ENCODE measurements at regions not wholly inside any gene's neighbourhood (a gene's known extent, or its start where the extent isn't known, plus 50 kb on each side); places are given as distances from the start of the nearest gene placed in this dataset.
"Not testable (repeated sequence)": the region's sequence is repeated elsewhere in the genome, so short reads cannot be mapped to it uniquely, and the experiment has no call there.

DNA sequence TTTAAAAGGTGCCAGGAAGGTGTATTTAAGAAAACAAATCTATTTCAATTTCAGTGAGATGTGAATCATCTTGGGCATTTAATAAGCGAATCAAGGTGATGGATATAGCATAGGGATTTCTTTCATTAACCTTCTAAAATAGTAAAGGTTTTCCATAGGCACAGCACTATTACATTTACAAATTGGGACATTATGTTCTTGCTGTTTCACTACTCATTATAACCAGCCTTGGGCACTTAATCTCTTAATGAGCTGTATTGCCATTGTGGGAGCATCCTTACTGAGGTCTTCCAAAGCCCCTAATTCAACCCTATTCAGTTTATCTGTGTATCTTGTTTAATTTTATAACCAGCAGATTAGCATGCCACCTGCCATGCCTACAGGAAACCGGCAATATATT is 1305.5 kb downstream of the CDH12 start:
- H3K27ac ChIP-seq (ENCODE audit: low read depth, low read length); H3K56ac ChIP-seq (ENCODE audit: low read length); H3K9ac ChIP-seq (ENCODE audit: low read length); H2BK120ac ChIP-seq (ENCODE audit: low read depth, low read length); H4K8ac ChIP-seq (ENCODE audit: low read depth, low read length); H3K36me3 ChIP-seq (ENCODE audit: control insufficient read depth, insufficient read depth, low read length); H3K27me3 ChIP-seq (ENCODE audit: insufficient read depth, low read length, poor library complexity); DNase-seq; H4K5ac ChIP-seq (ENCODE audit: low read length); H3K4me3 ChIP-seq (ENCODE audit: low read length); H3K4me2 ChIP-seq (ENCODE audit: low read length); H3K18ac ChIP-seq (ENCODE audit: low read length); H3K79me2 ChIP-seq (ENCODE audit: control insufficient read depth, insufficient read depth, low read length); H3K4me1 ChIP-seq (ENCODE audit: control insufficient read depth, low read depth, low read length); H3K4ac ChIP-seq (ENCODE audit: low read depth, low read length); H3K23ac ChIP-seq (ENCODE audit: low read length); H2BK5ac ChIP-seq (ENCODE audit: low read length); H2AK5ac ChIP-seq (ENCODE audit: low read length); H3K79me1 ChIP-seq (ENCODE audit: low read length); H2BK15ac ChIP-seq (replicated peaks; ENCODE audit: low read depth): not testable (repeated sequence)
- WGBS (ENCODE audit: extremely low coverage, insufficient coverage, low lambda C conversion rate) = no CpG with 5 or more reads among the region's 2 CpGs

DNA sequence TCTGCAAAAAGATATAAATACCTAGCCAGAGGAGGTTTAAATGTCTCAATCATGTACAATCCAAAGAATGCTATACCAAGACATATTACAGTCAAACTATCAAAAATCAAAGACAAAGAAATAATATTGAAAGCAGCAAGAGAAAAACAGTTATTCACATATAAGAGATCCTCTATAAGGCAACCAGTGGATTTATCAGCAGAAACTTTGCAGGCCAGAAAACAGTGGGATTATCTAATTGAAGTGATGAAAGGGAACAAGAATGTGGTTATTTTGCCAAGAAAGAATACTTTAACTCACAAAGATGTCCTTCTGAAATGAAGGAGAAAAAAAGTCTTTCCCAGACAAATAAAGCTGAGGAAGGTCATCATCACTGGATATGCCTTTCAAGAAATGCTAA is 1318.0 kb downstream of the CDH12 start:
- not testable (repeated sequence) for H3K36me3 ChIP-seq (ENCODE audit: control insufficient read depth, insufficient read depth, low read length); H3K18ac ChIP-seq (ENCODE audit: low read length); H3K4me3 ChIP-seq (ENCODE audit: low read length); H2BK5ac ChIP-seq (ENCODE audit: low read length); H3K23ac ChIP-seq (ENCODE audit: low read length); H4K5ac ChIP-seq (ENCODE audit: low read length); H3K79me1 ChIP-seq (ENCODE audit: low read length); H4K8ac ChIP-seq (ENCODE audit: low read depth, low read length); H3K56ac ChIP-seq (ENCODE audit: low read length); H3K27me3 ChIP-seq (ENCODE audit: insufficient read depth, low read length, poor library complexity); H3K79me2 ChIP-seq (ENCODE audit: control insufficient read depth, insufficient read depth, low read length); H3K4me1 ChIP-seq (ENCODE audit: control insufficient read depth, low read depth, low read length); H2AK5ac ChIP-seq (ENCODE audit: low read length); H3K4me2 ChIP-seq (ENCODE audit: low read length); H3K4ac ChIP-seq (ENCODE audit: low read depth, low read length); H3K27ac ChIP-seq (ENCODE audit: low read depth, low read length); H2BK15ac ChIP-seq (replicated peaks; ENCODE audit: low read depth); DNase-seq; H2BK120ac ChIP-seq (ENCODE audit: low read depth, low read length); H3K9ac ChIP-seq (ENCODE audit: low read length)

DNA sequence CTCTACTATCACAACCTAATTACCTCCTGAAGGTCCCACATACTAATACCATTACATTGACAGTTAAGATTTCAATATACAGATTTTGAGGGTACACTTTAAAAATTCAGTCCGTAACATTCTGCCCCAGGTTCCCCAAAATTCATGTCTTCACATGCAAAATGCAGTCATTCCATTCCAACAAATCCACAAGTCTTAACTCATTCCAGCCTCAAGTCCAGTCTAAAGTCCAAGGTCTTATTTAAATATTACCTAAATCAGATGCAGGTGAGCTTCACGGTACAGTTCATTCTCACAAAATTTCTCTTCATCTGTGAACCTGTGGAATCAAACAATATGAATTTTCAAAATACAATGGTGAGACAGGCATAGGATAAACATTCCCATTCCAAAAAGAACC is 1332.0 kb downstream of the CDH12 start:
- H2AK5ac ChIP-seq (ENCODE audit: low read length); H4K8ac ChIP-seq (ENCODE audit: low read depth, low read length); H3K23ac ChIP-seq (ENCODE audit: low read length); H3K79me1 ChIP-seq (ENCODE audit: low read length); H2BK15ac ChIP-seq (replicated peaks; ENCODE audit: low read depth); H3K4me1 ChIP-seq (ENCODE audit: control insufficient read depth, low read depth, low read length); H3K36me3 ChIP-seq (ENCODE audit: control insufficient read depth, insufficient read depth, low read length); H3K27me3 ChIP-seq (ENCODE audit: insufficient read depth, low read length, poor library complexity); H3K79me2 ChIP-seq (ENCODE audit: control insufficient read depth, insufficient read depth, low read length); H3K27ac ChIP-seq (ENCODE audit: low read depth, low read length); H2BK120ac ChIP-seq (ENCODE audit: low read depth, low read length); H2BK5ac ChIP-seq (ENCODE audit: low read length); DNase-seq; H3K9ac ChIP-seq (ENCODE audit: low read length); H3K18ac ChIP-seq (ENCODE audit: low read length); H3K56ac ChIP-seq (ENCODE audit: low read length); H4K5ac ChIP-seq (ENCODE audit: low read length); H3K4me3 ChIP-seq (ENCODE audit: low read length); H3K4me2 ChIP-seq (ENCODE audit: low read length); H3K4ac ChIP-seq (ENCODE audit: low read depth, low read length): not testable (repeated sequence)
- WGBS (ENCODE audit: extremely low coverage, insufficient coverage, low lambda C conversion rate) = no CpG with 5 or more reads among the region's 2 CpGs

DNA sequence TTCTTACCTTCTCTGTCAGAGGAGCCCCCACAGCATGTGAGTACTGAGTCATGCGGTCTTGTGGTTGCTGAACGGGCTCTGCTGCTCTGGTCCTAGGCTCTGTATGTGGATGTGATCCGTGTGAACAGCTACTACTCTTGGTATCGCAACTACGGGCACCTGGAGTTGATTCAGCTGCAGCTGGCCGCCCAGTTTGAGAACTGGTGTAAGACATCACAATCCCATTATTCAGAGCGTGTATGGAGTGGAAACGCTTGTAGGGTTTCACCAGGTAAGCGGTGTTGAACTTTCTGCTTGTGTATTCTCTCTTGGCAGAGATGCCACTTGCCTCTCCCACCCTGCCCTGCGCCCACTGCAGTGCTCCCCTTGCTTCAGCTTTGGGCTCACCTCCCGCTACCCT is 1356.2 kb downstream of the CDH12 start:
- H3K79me1 ChIP-seq (ENCODE audit: low read length); H3K27me3 ChIP-seq (ENCODE audit: insufficient read depth, low read length, poor library complexity); H3K56ac ChIP-seq (ENCODE audit: low read length); H2BK15ac ChIP-seq (replicated peaks; ENCODE audit: low read depth); H3K4me1 ChIP-seq (ENCODE audit: control insufficient read depth, low read depth, low read length); H4K8ac ChIP-seq (ENCODE audit: low read depth, low read length); H3K27ac ChIP-seq (ENCODE audit: low read depth, low read length); H3K36me3 ChIP-seq (ENCODE audit: control insufficient read depth, insufficient read depth, low read length); H3K23ac ChIP-seq (ENCODE audit: low read length); H3K4ac ChIP-seq (ENCODE audit: low read depth, low read length); H3K4me3 ChIP-seq (ENCODE audit: low read length); H2BK5ac ChIP-seq (ENCODE audit: low read length); H3K18ac ChIP-seq (ENCODE audit: low read length); H4K5ac ChIP-seq (ENCODE audit: low read length); H3K79me2 ChIP-seq (ENCODE audit: control insufficient read depth, insufficient read depth, low read length); H2BK120ac ChIP-seq (ENCODE audit: low read depth, low read length); H3K4me2 ChIP-seq (ENCODE audit: low read length); H2AK5ac ChIP-seq (ENCODE audit: low read length); H3K9ac ChIP-seq (ENCODE audit: low read length); DNase-seq: not testable (repeated sequence)
- WGBS (ENCODE audit: extremely low coverage, insufficient coverage, low lambda C conversion rate) = no CpG with 5 or more reads among the region's 11 CpGs

GRCh38 chr5:21496056-21496455 is 1357.1 kb downstream of the CDH12 start:
- H3K23ac ChIP-seq (ENCODE audit: low read length); H3K4me3 ChIP-seq (ENCODE audit: low read length); H3K4ac ChIP-seq (ENCODE audit: low read depth, low read length); H3K27ac ChIP-seq (ENCODE audit: low read depth, low read length); H3K4me1 ChIP-seq (ENCODE audit: control insufficient read depth, low read depth, low read length); H3K36me3 ChIP-seq (ENCODE audit: control insufficient read depth, insufficient read depth, low read length); H2BK5ac ChIP-seq (ENCODE audit: low read length); H4K8ac ChIP-seq (ENCODE audit: low read depth, low read length); H4K5ac ChIP-seq (ENCODE audit: low read length); DNase-seq; H3K79me1 ChIP-seq (ENCODE audit: low read length); H2BK120ac ChIP-seq (ENCODE audit: low read depth, low read length); H3K79me2 ChIP-seq (ENCODE audit: control insufficient read depth, insufficient read depth, low read length); H3K27me3 ChIP-seq (ENCODE audit: insufficient read depth, low read length, poor library complexity); H2AK5ac ChIP-seq (ENCODE audit: low read length); H3K56ac ChIP-seq (ENCODE audit: low read length); H3K4me2 ChIP-seq (ENCODE audit: low read length); H2BK15ac ChIP-seq (replicated peaks; ENCODE audit: low read depth); H3K9ac ChIP-seq (ENCODE audit: low read length); H3K18ac ChIP-seq (ENCODE audit: low read length): not testable (repeated sequence)
- no CpG with 5 or more reads among the region's 8 CpGs for WGBS (ENCODE audit: extremely low coverage, insufficient coverage, low lambda C conversion rate)

DNA sequence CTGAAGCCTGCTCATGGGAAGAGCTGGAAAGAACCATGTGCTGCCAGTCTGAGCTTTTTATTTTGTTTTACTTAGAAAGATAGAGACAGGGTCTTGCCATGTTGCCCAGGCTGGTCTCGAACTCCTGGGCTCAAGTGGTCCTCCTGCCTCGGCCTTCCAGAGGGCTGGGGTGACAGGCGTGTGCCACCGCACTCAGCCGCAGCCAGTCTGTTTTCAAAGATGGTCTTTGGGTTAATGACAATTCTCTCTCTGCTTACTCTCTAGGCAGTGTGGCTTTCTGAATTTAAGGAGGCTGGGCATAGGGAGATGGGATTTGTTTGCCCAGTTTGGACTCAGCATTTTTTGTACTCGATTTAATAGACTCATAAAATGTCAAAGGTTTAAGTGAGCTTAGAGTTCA is 1357.9 kb downstream of the CDH12 start:
- not testable (repeated sequence) for H3K4me1 ChIP-seq (ENCODE audit: control insufficient read depth, low read depth, low read length); H2BK5ac ChIP-seq (ENCODE audit: low read length); H3K27ac ChIP-seq (ENCODE audit: low read depth, low read length); H3K4me2 ChIP-seq (ENCODE audit: low read length); H3K56ac ChIP-seq (ENCODE audit: low read length); H2AK5ac ChIP-seq (ENCODE audit: low read length); H3K79me2 ChIP-seq (ENCODE audit: control insufficient read depth, insufficient read depth, low read length); H3K4me3 ChIP-seq (ENCODE audit: low read length); H4K8ac ChIP-seq (ENCODE audit: low read depth, low read length); H3K36me3 ChIP-seq (ENCODE audit: control insufficient read depth, insufficient read depth, low read length); H3K79me1 ChIP-seq (ENCODE audit: low read length); H3K4ac ChIP-seq (ENCODE audit: low read depth, low read length); H3K9ac ChIP-seq (ENCODE audit: low read length); H4K5ac ChIP-seq (ENCODE audit: low read length); H3K18ac ChIP-seq (ENCODE audit: low read length); DNase-seq; H3K23ac ChIP-seq (ENCODE audit: low read length); H3K27me3 ChIP-seq (ENCODE audit: insufficient read depth, low read length, poor library complexity); H2BK120ac ChIP-seq (ENCODE audit: low read depth, low read length); H2BK15ac ChIP-seq (replicated peaks; ENCODE audit: low read depth)
- no CpG with 5 or more reads among the region's 6 CpGs for WGBS (ENCODE audit: extremely low coverage, insufficient coverage, low lambda C conversion rate)

Data from mesendoderm (in vitro differentiated cells).